ENCODE measurements at regions not wholly inside any gene's neighbourhood (a gene's known extent, or its start where the extent isn't known, plus 50 kb on each side); places are given as distances from the start of the nearest gene placed in this dataset.
"Not testable (repeated sequence)": the region's sequence is repeated elsewhere in the genome, so short reads cannot be mapped to it uniquely, and the experiment has no call there.

DNA sequence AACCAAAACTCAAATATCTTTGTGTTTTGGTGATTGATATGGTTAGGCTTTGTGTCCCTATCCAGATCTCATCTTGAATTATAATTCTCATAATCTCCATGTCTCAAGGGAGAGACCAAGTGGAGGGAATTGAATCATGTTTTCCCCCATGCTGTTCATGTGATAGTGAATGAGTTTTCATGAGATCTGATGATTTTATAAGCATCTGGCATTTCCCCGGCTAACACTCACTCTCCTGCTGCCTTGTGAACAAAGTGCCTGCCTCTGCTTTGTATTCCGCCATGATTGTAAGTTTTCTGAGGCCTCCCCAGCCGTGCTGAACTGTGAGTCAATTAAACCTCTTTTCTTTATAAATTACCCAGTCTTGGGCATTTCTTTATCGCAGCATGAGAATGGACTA lies 419.5 kb downstream of the SH2D4B start:
- H3K4me3 Mint-ChIP-seq (ENCODE audit: unreplicated experiment) = no peak overlapping the region
- no peak overlapping the region for H3K27ac Mint-ChIP-seq (ENCODE audit: unreplicated experiment)
- H3K36me3 Mint-ChIP-seq (ENCODE audit: low read depth, unreplicated experiment) = no peaks in the 10 kb centered on the region
- H3K4me1 Mint-ChIP-seq (ENCODE audit: unreplicated experiment) = no peaks in the 10 kb centered on the region
- no peak for DNase-seq (ENCODE audit: low spot score)
- no peaks in the 10 kb centered on the region for H3K27me3 Mint-ChIP-seq (ENCODE audit: unreplicated experiment)
- TF ChIP-seq, protein P1, sequence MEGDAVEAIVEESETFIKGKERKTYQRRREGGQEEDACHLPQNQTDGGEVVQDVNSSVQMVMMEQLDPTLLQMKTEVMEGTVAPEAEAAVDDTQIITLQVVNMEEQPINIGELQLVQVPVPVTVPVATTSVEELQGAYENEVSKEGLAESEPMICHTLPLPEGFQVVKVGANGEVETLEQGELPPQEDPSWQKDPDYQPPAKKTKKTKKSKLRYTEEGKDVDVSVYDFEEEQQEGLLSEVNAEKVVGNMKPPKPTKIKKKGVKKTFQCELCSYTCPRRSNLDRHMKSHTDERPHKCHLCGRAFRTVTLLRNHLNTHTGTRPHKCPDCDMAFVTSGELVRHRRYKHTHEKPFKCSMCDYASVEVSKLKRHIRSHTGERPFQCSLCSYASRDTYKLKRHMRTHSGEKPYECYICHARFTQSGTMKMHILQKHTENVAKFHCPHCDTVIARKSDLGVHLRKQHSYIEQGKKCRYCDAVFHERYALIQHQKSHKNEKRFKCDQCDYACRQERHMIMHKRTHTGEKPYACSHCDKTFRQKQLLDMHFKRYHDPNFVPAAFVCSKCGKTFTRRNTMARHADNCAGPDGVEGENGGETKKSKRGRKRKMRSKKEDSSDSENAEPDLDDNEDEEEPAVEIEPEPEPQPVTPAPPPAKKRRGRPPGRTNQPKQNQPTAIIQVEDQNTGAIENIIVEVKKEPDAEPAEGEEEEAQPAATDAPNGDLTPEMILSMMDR (IDR thresholded peaks at IDR 0.05; ENCODE audit: unreplicated experiment) = no peak
- no peaks in the 10 kb centered on the region for H3K9me3 Mint-ChIP-seq (ENCODE audit: unreplicated experiment)

DNA sequence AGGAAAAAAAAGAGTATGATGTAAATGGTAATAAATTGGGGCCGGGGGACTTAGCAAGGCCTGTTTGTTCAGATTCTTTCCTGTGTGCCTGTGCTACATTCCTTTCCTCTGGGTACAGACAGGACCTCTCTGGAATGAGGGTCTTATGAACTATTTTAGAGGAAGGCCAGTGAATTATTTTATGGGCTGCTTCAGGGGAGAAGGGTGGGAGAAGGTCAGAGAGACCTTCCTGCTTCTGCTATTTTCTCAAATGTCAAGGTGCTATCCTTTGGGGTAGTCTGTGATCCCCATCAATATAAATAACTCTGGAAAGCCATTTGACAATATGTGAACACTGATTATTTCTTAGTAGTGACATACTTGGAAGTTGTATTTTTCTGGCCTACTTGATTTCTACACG lies 426.5 kb downstream of the SH2D4B start:
- H3K27ac Mint-ChIP-seq (ENCODE audit: unreplicated experiment) = no peak overlapping the region
- no peaks in the 10 kb centered on the region for H3K4me1 Mint-ChIP-seq (ENCODE audit: unreplicated experiment)
- H3K36me3 Mint-ChIP-seq (ENCODE audit: low read depth, unreplicated experiment) = no peaks in the 10 kb centered on the region
- H3K9me3 Mint-ChIP-seq (ENCODE audit: unreplicated experiment) = no peaks in the 10 kb centered on the region
- no peak overlapping the region for H3K4me3 Mint-ChIP-seq (ENCODE audit: unreplicated experiment)
- TF ChIP-seq, protein P1 (IDR thresholded peaks at IDR 0.05; ENCODE audit: unreplicated experiment) = no peak
- no peaks in the 10 kb centered on the region for H3K27me3 Mint-ChIP-seq (ENCODE audit: unreplicated experiment)
- DNase-seq (ENCODE audit: low spot score) = no peak

DNA sequence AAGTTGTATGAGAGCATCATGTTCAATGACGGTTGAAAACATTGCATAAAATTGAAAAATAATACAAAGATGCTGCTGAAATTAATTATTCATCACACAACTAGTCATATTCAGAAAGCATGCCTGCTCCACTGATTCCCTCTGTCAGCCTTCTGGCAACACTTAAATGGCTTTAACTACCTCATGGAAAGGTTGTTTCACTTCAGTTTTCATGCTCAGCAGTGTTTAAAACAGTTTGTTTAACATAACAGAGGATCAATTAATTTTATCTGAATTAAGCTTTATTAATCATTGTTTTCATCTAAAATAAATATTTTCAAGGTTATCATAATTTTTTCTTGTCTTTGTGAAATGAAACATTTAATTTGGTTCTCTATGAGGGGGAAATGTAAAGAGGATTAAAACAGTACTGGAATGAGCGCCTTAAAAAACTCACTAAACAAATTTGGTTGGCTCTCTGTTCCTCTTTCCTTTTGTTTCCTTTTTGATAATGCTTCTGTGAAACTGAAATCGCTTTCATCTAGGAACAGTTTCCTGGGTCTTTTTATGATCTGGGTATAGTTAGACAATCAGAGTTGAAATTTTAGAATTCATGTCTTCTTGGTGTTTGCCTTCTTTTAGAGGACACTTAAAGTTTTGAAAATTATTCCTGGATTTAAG lies 427.4 kb downstream of the SH2D4B start:
- Mint-ChIP-seq H3K9me3 (ENCODE audit: unreplicated experiment) (no peaks in the 10 kb centered on the region), H3K4me1 (ENCODE audit: unreplicated experiment) (no peaks in the 10 kb centered on the region), H3K36me3 (ENCODE audit: low read depth, unreplicated experiment) (no peaks in the 10 kb centered on the region), H3K27ac (ENCODE audit: unreplicated experiment) (no peak overlapping the region), H3K4me3 (ENCODE audit: unreplicated experiment) (no peak overlapping the region), H3K27me3 (ENCODE audit: unreplicated experiment) (no peaks in the 10 kb centered on the region)
- TF ChIP-seq, protein P1 (IDR thresholded peaks at IDR 0.05; ENCODE audit: unreplicated experiment) = no peak
- no peak for DNase-seq (ENCODE audit: low spot score)

DNA sequence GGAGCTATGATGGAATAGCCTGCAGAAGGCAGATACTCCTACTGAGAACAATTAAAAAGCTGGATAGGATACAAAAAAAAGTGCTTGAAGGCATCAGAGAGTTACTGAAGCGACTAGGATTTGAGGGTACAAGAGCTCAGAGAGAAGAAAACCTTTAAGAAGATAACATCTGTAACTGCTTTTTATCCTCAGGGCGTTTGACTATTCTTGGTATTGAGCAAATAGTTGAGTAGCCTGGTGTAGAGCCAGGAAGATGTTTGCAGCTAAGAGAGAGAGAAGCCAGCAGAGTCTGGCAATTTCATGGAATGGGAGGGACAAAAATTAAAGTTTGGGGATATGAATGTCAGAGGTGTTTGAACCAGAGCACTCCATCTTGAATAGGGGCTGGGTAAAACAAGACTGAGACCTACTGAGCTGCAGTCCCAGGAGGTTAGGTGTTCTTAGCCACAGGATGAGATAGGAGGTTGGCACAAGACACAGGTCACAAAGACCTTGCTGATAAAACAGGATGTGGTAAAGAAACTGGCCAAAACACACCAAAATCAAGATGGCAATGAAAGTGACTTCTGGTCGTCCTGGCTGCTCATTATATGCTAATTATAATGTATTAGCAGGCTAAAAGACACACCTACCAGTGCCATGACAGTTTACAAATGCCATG lies 428.8 kb downstream of the SH2D4B start:
- Mint-ChIP-seq H3K4me3 (ENCODE audit: unreplicated experiment) (no peak overlapping the region), H3K36me3 (ENCODE audit: low read depth, unreplicated experiment) (no peaks in the 10 kb centered on the region), H3K4me1 (ENCODE audit: unreplicated experiment) (no peaks in the 10 kb centered on the region), H3K9me3 (ENCODE audit: unreplicated experiment) (no peaks in the 10 kb centered on the region), H3K27me3 (ENCODE audit: unreplicated experiment) (no peaks in the 10 kb centered on the region), H3K27ac (ENCODE audit: unreplicated experiment) (no peak overlapping the region)
- no peak for DNase-seq (ENCODE audit: low spot score)
- TF ChIP-seq, protein P1 (IDR thresholded peaks at IDR 0.05; ENCODE audit: unreplicated experiment) = no peak

DNA sequence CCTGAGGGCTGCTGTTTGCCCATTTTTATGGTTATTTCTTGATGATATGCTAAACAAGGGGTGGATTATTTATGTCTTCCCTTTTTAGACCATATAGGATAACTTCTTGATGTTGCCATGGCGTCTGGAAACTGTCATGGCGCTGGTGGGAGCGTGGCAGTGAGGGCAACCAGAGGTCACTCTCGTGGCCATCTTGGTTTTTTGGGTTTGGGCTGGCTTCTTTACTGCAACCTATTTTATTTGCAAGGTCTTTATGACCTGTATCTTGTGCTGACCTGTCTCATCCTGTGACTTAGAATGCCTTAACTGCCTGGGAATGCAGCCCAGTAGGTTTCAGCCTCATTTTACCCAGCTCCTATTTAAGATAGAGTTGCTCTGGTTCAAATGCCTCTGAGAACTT lies 429.7 kb downstream of the SH2D4B start:
- not testable (repeated sequence) for H3K9me3 Mint-ChIP-seq (ENCODE audit: unreplicated experiment); H3K4me1 Mint-ChIP-seq (ENCODE audit: unreplicated experiment); H3K36me3 Mint-ChIP-seq (ENCODE audit: low read depth, unreplicated experiment); DNase-seq (ENCODE audit: low spot score); H3K4me3 Mint-ChIP-seq (ENCODE audit: unreplicated experiment); H3K27me3 Mint-ChIP-seq (ENCODE audit: unreplicated experiment); H3K27ac Mint-ChIP-seq (ENCODE audit: unreplicated experiment)
